Neural crest cell (in vitro differentiated cells): ENCODE measurements at regions not wholly inside any gene's neighbourhood (a gene's known extent, or its start where the extent isn't known, plus 50 kb on each side); places are given as distances from the start of the nearest gene placed in this dataset.

Source experiments
- DNase-seq: peaks from one replicate; pipeline ENCODE4 v3.0.0; 2021; ENCODE audit warnings: low read depth, mixed read lengths, low spot score
- H3K27ac Mint-ChIP-seq: one replicate; pipeline ENCODE4 v1.8.0; 2021; ENCODE audit warnings: mild to moderate bottlenecking, mixed read lengths; ENCODE audit not compliant: unreplicated experiment
- H3K27me3 Mint-ChIP-seq: 2 replicates; pipeline ENCODE4 v1.8.0; 2021; ENCODE audit warnings: low read depth, mild to moderate bottlenecking, mixed read lengths
- H3K36me3 Mint-ChIP-seq: 2 replicates; pipeline ENCODE4 v1.8.0; 2021; ENCODE audit warnings: low read depth, mild to moderate bottlenecking, mixed read lengths
- H3K4me1 Mint-ChIP-seq: 2 replicates; pipeline ENCODE4 v1.8.0; 2021; ENCODE audit warnings: mixed read lengths
- H3K4me3 Mint-ChIP-seq: one replicate; pipeline ENCODE4 v1.8.0; 2021; ENCODE audit warnings: mild to moderate bottlenecking, mixed read lengths
- H3K9me3 Mint-ChIP-seq: 2 replicates; pipeline ENCODE4 v1.8.0; 2021; ENCODE audit warnings: mixed read lengths
- TF ChIP-seq, protein P1 (sequence below): fragments of 200-600 bp; sonication (generic); conservative IDR thresholded peaks from 2 replicates; pipeline ENCODE4 v1.5.0; 2021; ENCODE audit warnings: antibody characterized with exemption, mild to moderate bottlenecking

DNA sequence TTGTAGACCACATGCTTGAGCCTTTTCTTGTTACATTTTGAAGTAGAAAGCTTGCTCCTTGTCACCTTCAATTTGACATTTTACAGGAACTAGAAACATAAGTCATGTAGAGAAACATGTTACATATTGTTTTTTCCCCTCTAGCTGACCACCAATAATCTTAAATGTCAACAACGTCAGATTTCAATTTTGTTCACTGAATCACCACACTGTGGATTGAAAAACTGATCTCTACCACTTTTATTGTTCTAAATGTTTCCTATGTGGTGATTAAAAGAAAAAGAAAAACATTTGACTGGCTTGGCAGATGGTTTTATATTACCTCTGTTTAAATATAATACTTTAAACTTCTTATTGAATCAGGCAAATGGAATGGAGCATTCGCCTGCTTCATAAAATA, 87.7 kb downstream of the DSEL start:
- TF ChIP-seq, protein P1, sequence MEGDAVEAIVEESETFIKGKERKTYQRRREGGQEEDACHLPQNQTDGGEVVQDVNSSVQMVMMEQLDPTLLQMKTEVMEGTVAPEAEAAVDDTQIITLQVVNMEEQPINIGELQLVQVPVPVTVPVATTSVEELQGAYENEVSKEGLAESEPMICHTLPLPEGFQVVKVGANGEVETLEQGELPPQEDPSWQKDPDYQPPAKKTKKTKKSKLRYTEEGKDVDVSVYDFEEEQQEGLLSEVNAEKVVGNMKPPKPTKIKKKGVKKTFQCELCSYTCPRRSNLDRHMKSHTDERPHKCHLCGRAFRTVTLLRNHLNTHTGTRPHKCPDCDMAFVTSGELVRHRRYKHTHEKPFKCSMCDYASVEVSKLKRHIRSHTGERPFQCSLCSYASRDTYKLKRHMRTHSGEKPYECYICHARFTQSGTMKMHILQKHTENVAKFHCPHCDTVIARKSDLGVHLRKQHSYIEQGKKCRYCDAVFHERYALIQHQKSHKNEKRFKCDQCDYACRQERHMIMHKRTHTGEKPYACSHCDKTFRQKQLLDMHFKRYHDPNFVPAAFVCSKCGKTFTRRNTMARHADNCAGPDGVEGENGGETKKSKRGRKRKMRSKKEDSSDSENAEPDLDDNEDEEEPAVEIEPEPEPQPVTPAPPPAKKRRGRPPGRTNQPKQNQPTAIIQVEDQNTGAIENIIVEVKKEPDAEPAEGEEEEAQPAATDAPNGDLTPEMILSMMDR: no peak
- Mint-ChIP-seq H3K4me1 (no peaks in the 10 kb centered on the region), H3K27ac (no peak overlapping the region), H3K27me3 (no peaks in the 10 kb centered on the region), H3K9me3 (no peaks in the 10 kb centered on the region), H3K36me3 (no peaks in the 10 kb centered on the region), H3K4me3 (no peak overlapping the region)
- DNase-seq: no peak

DNA sequence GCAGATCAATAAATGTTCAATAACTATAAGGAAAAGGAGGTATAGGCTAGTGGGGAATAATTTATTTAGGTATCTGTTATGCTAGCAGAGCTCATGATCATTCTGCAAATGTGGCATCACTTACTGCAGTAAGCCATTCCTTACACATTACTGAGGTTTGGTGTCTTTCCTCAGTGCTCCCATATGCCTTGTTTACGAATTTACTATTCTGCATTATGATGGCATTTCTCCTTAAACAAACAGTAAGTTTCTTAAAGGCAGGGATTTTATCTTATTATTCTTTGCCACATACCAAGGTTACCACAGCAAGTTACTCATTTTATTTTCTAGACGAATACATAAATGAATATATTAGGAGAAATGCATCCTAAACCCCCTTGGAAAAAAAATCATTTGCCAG, 88.4 kb downstream of the DSEL start:
- no peaks in the 10 kb centered on the region for H3K36me3 Mint-ChIP-seq
- no peak overlapping the region for H3K27ac Mint-ChIP-seq
- H3K9me3 Mint-ChIP-seq: no peaks in the 10 kb centered on the region
- TF ChIP-seq, protein P1: no peak
- H3K4me1 Mint-ChIP-seq: no peaks in the 10 kb centered on the region
- no peaks in the 10 kb centered on the region for H3K27me3 Mint-ChIP-seq
- DNase-seq: no peak
- no peak overlapping the region for H3K4me3 Mint-ChIP-seq

DNA sequence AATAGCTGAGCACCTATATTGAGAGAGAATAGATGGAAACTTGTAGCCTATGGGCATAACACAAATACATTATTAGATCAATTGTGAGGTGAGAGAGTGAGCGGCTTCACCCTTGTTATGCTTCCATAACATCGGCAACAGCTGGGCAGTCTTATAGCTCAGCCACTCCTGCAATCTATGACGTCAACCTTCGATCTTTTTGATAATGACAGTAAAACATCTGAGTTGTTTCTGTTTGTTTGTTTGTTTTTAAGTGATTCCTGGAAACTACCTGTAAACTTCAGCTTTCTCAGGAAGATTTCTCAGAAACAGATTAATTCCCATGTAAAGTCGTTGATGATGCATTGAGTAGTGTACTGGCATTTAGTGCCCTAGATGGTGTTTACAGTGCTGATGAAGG, 90.0 kb downstream of the DSEL start:
- H3K9me3 Mint-ChIP-seq: peaks cover 5% of the 10 kb centered on the region
- no peaks in the 10 kb centered on the region for H3K27me3 Mint-ChIP-seq
- TF ChIP-seq, protein P1: no peak
- no peak for DNase-seq
- no peak overlapping the region for H3K27ac Mint-ChIP-seq
- H3K4me1 Mint-ChIP-seq: no peaks in the 10 kb centered on the region
- no peaks in the 10 kb centered on the region for H3K36me3 Mint-ChIP-seq
- no peak overlapping the region for H3K4me3 Mint-ChIP-seq

DNA sequence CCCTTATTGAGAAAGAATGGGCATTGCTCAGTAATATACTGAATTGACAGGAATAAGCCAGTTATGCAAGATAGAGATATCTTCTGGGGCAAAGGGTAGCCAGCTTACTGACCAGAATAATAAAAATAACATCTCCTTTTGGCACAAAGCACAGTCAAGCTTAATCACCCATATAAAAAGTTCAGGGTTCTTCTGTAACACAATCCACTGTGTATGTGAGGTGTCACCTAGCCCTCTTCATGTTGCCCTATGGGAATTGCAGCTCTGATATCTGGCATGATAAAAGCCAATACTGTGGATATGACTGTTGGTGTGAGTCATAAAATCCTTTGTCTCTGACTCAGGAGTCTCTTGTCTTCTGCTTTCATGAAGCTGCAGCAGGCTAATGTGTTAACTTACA, 90.8 kb downstream of the DSEL start:
- H3K27ac Mint-ChIP-seq: no peak overlapping the region
- TF ChIP-seq, protein P1: no peak
- no peak for DNase-seq

DNA sequence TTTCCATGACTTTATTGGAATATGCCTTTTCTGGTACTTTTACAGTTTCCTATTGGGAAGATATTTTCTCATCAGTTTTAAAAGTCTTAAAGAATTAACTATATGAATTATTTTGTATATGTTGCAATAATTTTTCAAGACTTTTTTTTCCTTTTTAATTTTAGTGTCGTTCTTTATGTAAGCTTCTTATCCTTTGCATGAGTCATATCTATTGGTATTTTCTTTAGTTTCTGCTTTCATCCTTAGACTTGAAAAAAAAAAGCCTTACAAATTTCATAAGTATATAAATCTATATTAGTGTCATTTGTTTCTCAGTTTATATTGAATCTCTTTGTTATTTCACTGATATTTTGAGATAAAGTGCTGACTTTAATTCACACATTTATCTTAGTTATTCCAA, 94.9 kb downstream of the DSEL start:
- Mint-ChIP-seq H3K27ac (no peak overlapping the region), H3K36me3 (no peaks in the 10 kb centered on the region), H3K27me3 (no peaks in the 10 kb centered on the region), H3K4me3 (no peak overlapping the region), H3K9me3 (peaks cover 5% of the 10 kb centered on the region), H3K4me1 (no peaks in the 10 kb centered on the region)
- TF ChIP-seq, protein P1: no peak
- DNase-seq: no peak

More for the DNA sequence above, 90.8 kb downstream of the DSEL start:
- Mint-ChIP-seq H3K4me3 (no peak overlapping the region), H3K4me1 (no peaks in the 10 kb centered on the region), H3K36me3 (no peaks in the 10 kb centered on the region), H3K9me3 (peaks cover 5% of the 10 kb centered on the region), H3K27me3 (no peaks in the 10 kb centered on the region)
